ENCODE measurements at regions not wholly inside any gene's neighbourhood (a gene's known extent, or its start where the extent isn't known, plus 50 kb on each side); places are given as distances from the start of the nearest gene placed in this dataset.

DNA sequence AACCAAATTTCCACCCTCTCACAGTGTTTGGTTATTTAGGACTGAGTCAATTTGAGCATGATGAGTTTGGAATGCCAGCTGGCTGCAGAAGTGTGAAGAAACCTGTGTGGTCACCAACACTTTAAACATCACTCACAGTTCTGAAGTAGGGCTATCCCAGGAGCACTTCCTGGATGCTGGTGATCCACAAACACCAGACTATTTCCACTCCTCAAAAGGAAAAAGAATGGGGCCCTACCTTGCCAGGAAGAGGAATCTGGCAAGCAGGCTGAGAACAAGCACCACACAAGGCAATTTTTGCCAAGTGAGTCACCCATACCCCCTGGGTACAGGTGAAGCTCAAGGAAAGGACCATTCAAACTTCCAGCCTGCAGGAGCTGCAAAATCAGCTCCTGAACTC is 294.2 kb upstream of the PTGER4 start:
- TF ChIP-seq CTCF (IDR thresholded peaks at IDR 0.05; ENCODE audit: low read length) (no peak), EZH2 (IDR thresholded peaks at IDR 0.05; ENCODE audit: borderline replicate concordance, low read length) (no peak)
